ENCODE measurements at regions not wholly inside any gene's neighbourhood (a gene's known extent, or its start where the extent isn't known, plus 50 kb on each side); places are given as distances from the start of the nearest gene placed in this dataset.

DNA sequence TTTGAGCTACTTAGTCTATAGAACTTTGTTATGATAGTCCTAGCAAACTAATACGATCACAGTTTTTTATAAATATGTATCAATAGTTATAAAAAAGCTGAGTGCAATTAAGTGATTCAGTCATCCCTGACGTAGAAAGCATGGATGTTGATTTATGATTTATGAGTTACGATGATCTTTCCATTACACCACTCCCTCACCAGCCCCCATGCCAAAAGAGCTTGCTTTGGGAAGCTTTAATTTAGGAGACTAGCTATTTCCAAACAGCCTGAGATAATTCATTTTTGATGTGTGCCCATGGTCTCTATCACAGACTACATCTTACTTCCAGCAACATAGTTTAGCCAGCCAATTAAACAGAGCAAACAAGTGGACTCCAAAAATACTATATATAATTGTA, 256.8 kb downstream of the GABRG2 start:
- DNase-seq (ENCODE audit: low spot score), result no peak

DNA sequence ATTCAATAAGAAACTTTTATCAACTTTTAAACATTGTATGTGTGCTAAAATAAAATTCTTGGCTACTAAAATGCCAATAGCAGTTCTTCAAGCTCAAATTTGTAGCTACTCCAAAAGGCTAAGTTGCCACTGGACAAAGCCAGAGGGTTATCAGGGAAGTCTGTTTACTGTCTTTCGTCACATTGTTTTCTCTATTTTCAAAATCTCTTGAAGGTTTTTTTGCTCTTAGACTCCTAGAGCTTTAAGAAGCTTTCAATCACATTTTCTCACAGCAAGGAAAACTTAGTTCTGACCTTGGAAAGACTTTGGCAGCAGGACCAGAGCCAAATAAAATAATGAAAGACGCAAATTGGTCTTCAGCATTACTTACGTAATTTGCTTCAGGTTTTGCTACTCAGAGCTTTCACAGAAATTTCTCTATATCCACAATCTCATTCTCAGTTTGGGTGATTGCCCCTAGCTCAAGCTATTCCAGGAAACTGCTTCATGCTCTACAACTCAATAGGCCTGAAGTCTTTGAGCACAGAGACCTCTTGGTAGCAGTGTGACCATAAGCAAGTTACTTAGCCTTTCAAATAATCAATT, 257.7 kb downstream of the GABRG2 start:
- no peak for DNase-seq (ENCODE audit: low spot score)

DNA sequence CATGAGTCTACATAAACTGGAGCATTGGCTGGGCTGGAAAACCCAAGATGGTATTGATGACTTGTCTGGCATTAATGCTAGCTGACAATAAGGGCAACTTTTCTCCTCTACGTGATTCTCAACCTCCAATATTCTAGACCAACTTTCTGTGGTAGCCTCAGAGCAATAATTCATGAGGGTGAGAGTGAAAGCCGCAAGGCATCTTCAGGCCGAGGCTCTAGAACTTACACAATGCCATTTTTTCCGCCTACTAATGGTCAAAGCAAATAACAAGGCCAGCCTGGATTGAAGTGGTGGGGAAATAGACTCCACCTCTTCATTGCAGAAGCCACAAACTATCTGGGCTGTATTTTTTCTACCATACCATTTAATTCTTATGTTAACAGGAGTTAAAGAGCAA, 267.4 kb downstream of the GABRG2 start:
- no peak for DNase-seq (ENCODE audit: low spot score)

GRCh38 chr5:162360373-162360931, 292.9 kb downstream of the GABRG2 start:
- no peak for DNase-seq (ENCODE audit: low spot score)

DNA sequence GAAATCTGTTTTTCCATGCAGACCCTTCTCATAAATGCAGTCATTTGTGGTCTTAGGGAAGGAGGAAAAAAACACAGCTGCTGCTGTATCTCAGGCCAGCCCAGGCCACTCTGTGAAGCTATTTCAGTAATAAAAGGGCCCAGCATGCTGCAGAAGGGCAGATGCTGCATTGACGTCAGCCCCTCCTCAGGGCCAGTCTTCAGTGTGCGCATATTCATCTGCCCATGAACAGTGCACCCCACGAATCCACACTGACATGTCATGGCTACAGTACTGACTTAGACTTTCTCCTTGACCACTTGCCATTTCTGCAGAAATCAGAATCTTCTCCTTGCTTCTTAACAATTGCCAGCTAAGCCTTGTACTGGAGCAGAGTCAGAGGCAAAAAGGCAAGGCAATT, 304.7 kb downstream of the GABRG2 start:
- DNase-seq (ENCODE audit: low spot score), result peak; percentile 17

- DNase-seq (ENCODE audit: low spot score), result no peak
Observed at GRCh38 chr5:162377895-162378294, 310.3 kb downstream of the GABRG2 start.

DNA sequence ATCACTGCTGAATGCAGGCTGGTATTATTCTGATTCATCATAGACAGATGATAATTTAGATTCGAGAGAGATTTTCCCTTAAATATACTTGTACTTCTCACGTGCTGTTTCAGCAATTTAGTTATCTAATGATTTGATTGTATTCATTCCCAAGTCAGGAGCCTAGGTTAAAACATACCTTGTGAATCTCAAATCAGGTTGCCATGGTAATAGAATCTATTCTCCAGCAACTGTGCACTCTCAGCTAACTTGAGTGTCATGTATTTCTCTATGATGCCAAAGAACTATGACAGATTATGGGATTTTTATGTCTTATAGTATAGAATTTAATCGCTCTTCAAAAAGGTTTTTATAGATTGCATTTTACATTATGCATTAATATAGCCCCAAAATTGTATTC, 315.3 kb downstream of the GABRG2 start:
- no peak for DNase-seq (ENCODE audit: low spot score)

- DNase-seq (ENCODE audit: low spot score), result no peak
Observed at GRCh38 chr5:162384225-162384624, 316.7 kb downstream of the GABRG2 start.

DNA sequence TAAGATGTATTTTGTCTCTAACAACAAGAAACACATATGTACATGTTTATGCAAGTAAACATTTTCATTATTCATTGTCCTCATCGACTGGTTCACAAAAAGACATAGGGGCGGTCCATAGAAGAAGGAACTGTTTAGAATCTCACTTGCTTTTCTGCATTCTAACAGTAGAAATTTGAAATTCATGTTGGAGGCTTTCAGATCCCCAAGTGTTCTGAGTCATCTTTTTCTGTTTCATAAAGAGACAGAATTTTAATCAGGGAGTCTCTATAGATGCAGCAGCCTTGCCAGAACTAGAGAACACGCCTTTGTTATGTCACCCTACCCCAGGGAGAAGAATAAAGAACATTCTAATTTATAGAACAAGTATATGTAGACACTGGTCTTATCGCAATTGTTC, 324.3 kb downstream of the GABRG2 start:
- no peak for DNase-seq (ENCODE audit: low spot score)

- no peak for DNase-seq (ENCODE audit: low spot score)
Observed at GRCh38 chr5:162392336-162392735, 324.8 kb downstream of the GABRG2 start.

GRCh38 chr5:162393534-162393933, 326.0 kb downstream of the GABRG2 start:
- DNase-seq (ENCODE audit: low spot score), result no peak

GRCh38 chr5:162407614-162408013, 340.0 kb downstream of the GABRG2 start:
- DNase-seq (ENCODE audit: low spot score), result no peak

DNA sequence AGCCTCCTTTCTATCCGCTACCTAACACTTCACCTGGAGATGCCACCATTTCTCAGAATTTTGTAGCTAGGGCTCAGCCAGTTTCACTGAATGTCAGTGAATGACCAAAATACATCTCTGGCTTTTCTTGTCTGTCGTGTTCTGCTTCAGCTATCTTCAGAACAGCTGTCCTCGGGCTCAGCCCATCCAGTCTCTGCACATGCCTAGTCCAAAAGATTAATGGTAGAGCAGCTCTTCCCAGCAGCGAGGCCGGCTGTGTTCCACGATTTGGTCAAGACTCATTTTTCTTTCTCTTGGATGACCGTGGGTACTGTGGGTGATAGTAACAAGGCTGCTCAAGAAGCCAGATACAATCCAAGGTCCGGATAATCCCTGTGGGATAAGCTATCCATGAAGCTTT, 342.8 kb downstream of the GABRG2 start:
- no peak for DNase-seq (ENCODE audit: low spot score)

DNA sequence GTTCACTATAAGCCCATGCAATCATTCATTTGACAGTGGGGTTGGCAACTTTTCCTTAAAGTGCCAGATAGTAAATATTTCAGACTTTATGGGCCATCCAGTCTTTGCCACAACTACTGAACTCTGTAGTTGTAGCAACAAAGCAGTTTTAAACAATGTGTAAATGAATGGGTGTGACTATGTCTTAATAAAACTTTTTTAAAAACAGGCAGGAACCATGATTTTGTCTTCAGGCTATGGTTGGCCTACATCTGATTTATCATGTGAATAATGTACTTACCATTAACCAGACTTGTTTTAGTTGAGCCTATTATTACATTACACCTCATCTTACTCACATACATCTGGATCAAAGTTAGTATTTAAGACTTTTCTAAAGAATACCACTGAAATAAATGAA, 361.6 kb downstream of the GABRG2 start:
- DNase-seq (ENCODE audit: low spot score), result no peak

DNA sequence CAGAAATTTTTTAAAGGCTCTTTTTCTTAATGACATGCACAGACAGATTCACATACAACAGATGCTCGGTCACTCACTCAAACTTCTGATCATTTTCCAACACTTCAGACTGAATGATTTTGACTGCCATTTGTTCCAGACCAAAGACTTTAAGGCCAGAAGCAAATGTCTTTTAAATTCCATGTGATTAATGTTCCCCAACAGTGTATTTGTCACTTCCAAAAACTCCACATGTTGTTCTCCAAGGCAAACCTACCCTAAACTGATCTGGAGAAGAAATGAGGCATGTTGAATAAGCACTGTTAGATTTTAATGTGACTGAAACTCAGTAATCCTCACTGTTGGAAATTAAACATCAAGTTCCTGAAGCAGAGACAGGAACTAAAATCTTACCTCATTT, 366.7 kb downstream of the GABRG2 start:
- DNase-seq (ENCODE audit: low spot score), result no peak

DNA sequence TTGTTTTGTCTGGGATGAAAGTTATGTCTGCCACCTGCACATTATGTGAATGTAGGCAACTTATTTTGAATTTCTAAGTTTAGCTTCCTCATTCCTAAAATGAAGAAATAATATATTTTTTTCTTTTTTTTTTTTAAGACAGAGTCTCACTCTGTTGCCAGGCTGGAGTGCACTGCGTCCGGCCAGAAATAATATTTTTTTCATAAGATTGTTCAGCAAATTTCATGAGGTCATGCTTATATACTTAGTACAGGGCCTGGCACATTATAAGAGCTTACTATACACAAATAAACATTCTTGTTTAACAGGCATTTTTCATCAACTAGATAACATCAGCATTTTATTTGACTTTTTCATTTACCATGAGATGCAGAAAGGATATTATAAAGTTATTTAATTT, 368.5 kb downstream of the GABRG2 start:
- DNase-seq (ENCODE audit: low spot score), result no peak

DNA sequence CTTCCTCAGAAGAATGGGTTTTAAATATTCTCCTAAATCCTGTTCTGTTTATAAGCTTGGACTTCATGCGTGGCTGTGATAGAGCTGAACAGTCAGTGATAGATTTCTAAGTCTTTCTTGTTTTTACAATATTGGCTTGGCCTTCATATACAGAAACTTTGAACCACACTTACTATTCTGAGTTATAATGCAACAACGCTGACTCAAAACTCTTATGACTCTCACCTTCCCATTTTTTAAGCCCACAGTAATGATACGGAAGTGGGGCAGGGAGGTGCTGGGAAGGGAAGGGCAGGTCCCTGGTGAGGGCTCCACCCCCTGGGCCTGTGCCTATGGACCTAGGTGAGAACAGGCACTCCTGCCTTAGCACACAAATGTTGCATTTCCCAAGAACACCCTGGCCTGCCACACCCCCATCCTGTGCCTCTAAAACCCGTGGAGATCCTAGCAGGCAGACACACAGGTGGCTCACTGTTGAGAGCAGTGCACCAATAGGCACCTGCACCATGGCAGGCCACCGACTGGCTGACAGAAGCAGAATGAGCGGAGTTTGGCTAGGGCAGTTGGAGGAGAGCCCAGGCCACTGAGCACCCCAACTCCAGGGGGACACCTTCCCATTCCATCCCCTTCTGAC, 376.7 kb downstream of the GABRG2 start:
- no peak for DNase-seq (ENCODE audit: low spot score)

DNA sequence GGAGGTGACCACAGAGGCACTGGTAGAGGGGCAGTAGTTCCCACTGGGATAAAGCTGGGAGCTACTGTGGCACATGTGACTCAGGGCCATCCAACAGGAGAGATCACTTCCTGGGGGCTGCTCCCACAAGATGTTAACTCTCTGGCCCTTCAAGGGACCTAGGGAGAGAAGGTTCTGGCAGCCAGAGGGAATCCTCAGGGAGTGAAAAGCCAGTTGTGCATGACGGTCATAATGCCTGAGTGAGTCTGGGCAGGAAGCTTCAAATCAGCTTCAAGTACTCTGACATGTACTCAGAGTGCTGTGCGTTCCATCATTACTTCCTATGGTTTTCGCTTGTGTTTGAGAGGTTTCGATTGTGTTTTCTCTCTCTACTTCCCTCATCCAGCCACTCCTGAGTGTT, 388.5 kb downstream of the GABRG2 start:
- DNase-seq (ENCODE audit: low spot score), result no peak

DNA sequence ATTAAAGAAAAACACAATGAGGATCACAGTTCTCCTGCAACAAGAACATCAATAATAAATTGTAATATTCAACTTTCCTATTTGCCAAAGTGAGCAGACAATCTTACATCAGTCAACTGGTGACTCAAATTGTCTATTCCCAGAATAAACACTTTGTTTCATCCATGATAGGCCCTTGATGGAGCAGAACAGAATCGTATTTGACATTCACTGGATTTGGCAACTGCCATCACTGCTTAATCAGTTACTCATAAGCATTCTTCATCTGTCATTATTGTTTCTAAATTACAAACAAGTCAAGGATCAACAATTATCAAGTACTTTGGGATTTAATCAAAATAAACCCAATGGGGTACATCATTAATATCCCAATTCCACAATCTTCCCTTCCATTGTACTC, 398.4 kb downstream of the GABRG2 start:
- no peak for DNase-seq (ENCODE audit: low spot score)

- DNase-seq (ENCODE audit: low spot score), result peak; percentile 71
Observed at GRCh38 chr5:162473041-162473714, 405.6 kb downstream of the GABRG2 start.

DNA sequence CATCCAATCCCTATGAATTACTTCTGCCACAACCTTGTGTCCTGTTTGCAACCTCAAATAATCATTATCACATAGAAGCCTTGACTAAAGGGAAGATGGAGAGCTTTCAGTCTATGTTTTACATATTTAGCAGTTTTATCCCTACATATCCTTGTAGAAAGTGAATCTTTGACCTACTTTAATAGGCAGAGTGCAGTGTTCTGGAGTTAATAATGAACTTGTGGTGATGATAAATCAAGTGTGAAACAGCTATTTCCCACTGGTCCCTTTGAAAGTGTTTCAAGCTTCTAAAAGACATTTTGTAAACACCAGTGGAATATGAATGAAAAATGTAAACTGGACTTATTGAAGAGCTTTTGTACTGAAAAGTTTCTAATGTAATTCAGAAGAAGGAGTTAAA, 406.7 kb downstream of the GABRG2 start:
- no peak for DNase-seq (ENCODE audit: low spot score)

- no peak for DNase-seq (ENCODE audit: low spot score)
Observed at GRCh38 chr5:162484095-162484494, 416.5 kb downstream of the GABRG2 start.

DNA sequence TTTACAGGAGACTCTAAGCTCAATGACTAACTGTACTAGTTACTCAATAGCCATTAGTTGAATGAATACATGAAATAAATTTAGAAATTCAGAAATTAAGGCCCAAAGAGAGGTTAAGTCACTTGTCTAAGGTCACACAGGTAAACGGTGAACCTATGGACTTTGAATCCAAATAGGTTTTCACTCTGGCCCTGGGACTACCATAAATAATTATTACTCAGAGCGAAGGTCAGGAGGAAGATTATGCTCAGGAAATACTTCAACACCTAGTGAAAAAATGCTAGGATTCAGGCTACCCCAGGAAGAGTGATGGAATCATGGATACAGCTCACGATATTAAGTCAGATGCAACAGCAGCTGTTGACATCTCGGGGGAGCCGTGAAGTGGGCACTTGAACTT, 417.4 kb downstream of the GABRG2 start:
- DNase-seq (ENCODE audit: low spot score), result no peak

Measured in Ammon's horn (tissue), 1 donor.